H1 (cell line): ENCODE measurements at regions not wholly inside any gene's neighbourhood (a gene's known extent, or its start where the extent isn't known, plus 50 kb on each side); places are given as distances from the start of the nearest gene placed in this dataset.

Experiments used
- CTCF ChIA-PET: fragments of 300-600 bp; sonication (Branson Sonifier 250); formaldehyde crosslinking; loops from one replicate; lab custom pipeline; 2021; ENCODE audit not compliant: partially characterized antibody; lab: Charles Lee
- POLR2A ChIA-PET: fragments of 300-600 bp; sonication (Branson Sonifier 250); formaldehyde crosslinking; loops from one replicate; lab custom pipeline; 2021; ENCODE audit warnings: inconsistent platforms; ENCODE audit not compliant: partially characterized antibody; lab: Charles Lee
- DNase-seq, 2 experiments: peaks; one replicate each; pipeline versions ENCODE4 v3.0.0 to v3.0.0-alpha.2; 2010 to 2022; ENCODE audit warnings: low spot score in 2 of 2, low read depth in 1 of 2, mixed read lengths in 1 of 2
- FAIRE-seq: peaks from 2 replicates; lab custom pipeline; 2011; peaks lifted over from hg19 to GRCh38; lab: Jason Lieb, UNC
- H2AFZ ChIP-seq: 2 replicates; pipeline ENCODE4 v1.8.1; 2012; ENCODE audit warnings: low read length, inconsistent platforms
- H2AK5ac ChIP-seq: 2 replicates; pipeline ENCODE4 v1.6.1; 2013; ENCODE audit warnings: low read depth, low read length
- H2BK120ac ChIP-seq: replicated peaks from 2 replicates; pipeline ENCODE3; 2013; ENCODE audit warnings: low read depth, low read length, inconsistent platforms
- H2BK12ac ChIP-seq: 2 replicates; pipeline ENCODE4 v1.6.1; 2013; ENCODE audit warnings: low read depth, low read length
- H2BK15ac ChIP-seq: 2 replicates; pipeline ENCODE4 v1.6.1; 2013; ENCODE audit warnings: low read length
- H2BK20ac ChIP-seq: 2 replicates; pipeline ENCODE4 v1.6.1; 2013; ENCODE audit warnings: low read length
- H2BK5ac ChIP-seq: 2 replicates; pipeline ENCODE4 v1.6.1; 2013; ENCODE audit warnings: low read depth, low read length
- H3K14ac ChIP-seq: 2 replicates; pipeline ENCODE4 v1.6.1; 2013; ENCODE audit warnings: inconsistent platforms; ENCODE audit not compliant: insufficient read length
- H3K18ac ChIP-seq: 2 replicates; pipeline ENCODE4 v1.6.1; 2013; ENCODE audit warnings: low read length; ENCODE audit errors: extremely low read depth
- H3K23ac ChIP-seq: 2 replicates; pipeline ENCODE4 v1.6.1; 2013; ENCODE audit warnings: inconsistent platforms; ENCODE audit not compliant: insufficient read length
- H3K23me2 ChIP-seq: 2 replicates; pipeline ENCODE4 v1.6.1; 2013; ENCODE audit warnings: low read depth, low read length
- H3K27ac ChIP-seq: 2 replicates; pipeline ENCODE4 v1.6.1; 2011; ENCODE audit warnings: low read depth, low read length, inconsistent platforms
- H3K27me3 ChIP-seq, 4 experiments: replicated peaks in 1 of 4; 1 replicate in 1 of 4; 2 replicates in 3 of 4; pipeline versions ENCODE4 v1.6.1 to v1.8.1; 2011 to 2013; ENCODE audit warnings: low read length in 3 of 4, mild to moderate bottlenecking in 3 of 4, inconsistent platforms in 2 of 4, mixed read lengths in 2 of 4, moderate library complexity in 1 of 4; ENCODE audit not compliant: control insufficient read depth in 3 of 4, insufficient read depth in 3 of 4; ENCODE audit errors: extremely low read depth in 1 of 4
- H3K36me3 ChIP-seq, 4 experiments: 2 replicates each; pipeline versions ENCODE4 v1.6.1 to v1.8.1; 2011 to 2013; ENCODE audit warnings: mild to moderate bottlenecking in 4 of 4, low read length in 3 of 4, moderate library complexity in 2 of 4, control low read depth in 1 of 4, inconsistent platforms in 1 of 4; ENCODE audit not compliant: insufficient read depth in 4 of 4, control insufficient read depth in 2 of 4
- H3K4ac ChIP-seq: replicated peaks from 2 replicates; pipeline ENCODE3; 2013; ENCODE audit warnings: low read length, low read depth, mixed read lengths, inconsistent platforms; ENCODE audit not compliant: insufficient read length
- H3K4me1 ChIP-seq, 4 experiments: replicated peaks in 1 of 4; 1 replicate in 1 of 4; 2 replicates in 3 of 4; pipeline versions ENCODE4 v1.6.1 to v1.8.1; 2011 to 2013; ENCODE audit warnings: low read length in 3 of 4, inconsistent platforms in 2 of 4, mixed read lengths in 1 of 4; ENCODE audit not compliant: insufficient read depth in 4 of 4, control insufficient read depth in 3 of 4
- H3K4me2 ChIP-seq, 2 experiments: 2 replicates each; pipeline versions ENCODE4 v1.6.1 to v1.8.1; 2011 to 2013; ENCODE audit warnings: low read depth in 2 of 2, low read length in 2 of 2, control low read depth in 1 of 2, inconsistent platforms in 1 of 2, mild to moderate bottlenecking in 1 of 2; ENCODE audit not compliant: insufficient read depth in 1 of 2
- H3K4me3 ChIP-seq, 4 experiments: fragments of 200-600, 300-600 bp in 1 of 4; sonication (generic), shearing (Covaris generic), sonication (Bioruptor Twin) in 1 of 4; 2 replicates each; pipeline versions ENCODE4 v1.5.1 to v1.8.1; 2011 to 2016; ENCODE audit warnings: low read length in 4 of 4, low read depth in 3 of 4, control low read depth in 2 of 4, inconsistent platforms in 2 of 4, mild to moderate bottlenecking in 2 of 4, mixed read lengths in 1 of 4, moderate library complexity in 1 of 4; ENCODE audit not compliant: insufficient read depth in 2 of 4; ENCODE audit errors: extremely low read depth in 1 of 4
- H3K56ac ChIP-seq: replicated peaks from 2 replicates; pipeline ENCODE3; 2013; ENCODE audit warnings: low read depth, mild to moderate bottlenecking, mixed read lengths, low read length, inconsistent platforms; ENCODE audit not compliant: insufficient read length
- H3K79me1 ChIP-seq: 2 replicates; pipeline ENCODE4 v1.6.1; 2013; ENCODE audit warnings: low read depth, low read length, control low read depth
- H3K79me2 ChIP-seq, 2 experiments: 2 replicates each; pipeline versions ENCODE4 v1.6.1 to v1.8.1; 2012 to 2013; ENCODE audit warnings: low read length in 2 of 2, mild to moderate bottlenecking in 2 of 2, inconsistent platforms in 1 of 2; ENCODE audit not compliant: insufficient read depth in 2 of 2, control insufficient read depth in 1 of 2
- H3K9ac ChIP-seq, 4 experiments: replicated peaks in 1 of 4; 1 replicate in 1 of 4; 2 replicates in 3 of 4; pipeline versions ENCODE4 v1.6.1 to v1.8.1; 2011 to 2013; ENCODE audit warnings: low read depth in 3 of 4, low read length in 3 of 4, control low read depth in 2 of 4, mild to moderate bottlenecking in 2 of 4, moderate library complexity in 2 of 4, inconsistent platforms in 1 of 4; ENCODE audit errors: extremely low read depth in 1 of 4
- H3K9me3 ChIP-seq, 2 experiments: 2 replicates each; pipeline versions ENCODE4 v1.6.1 to v1.8.1; 2012 to 2013; ENCODE audit warnings: mild to moderate bottlenecking in 2 of 2, moderate library complexity in 2 of 2, control low read depth in 1 of 2, inconsistent platforms in 1 of 2, low read depth in 1 of 2, low read length in 1 of 2, mixed read lengths in 1 of 2; ENCODE audit not compliant: insufficient read depth in 2 of 2
- H4K20me1 ChIP-seq, 2 experiments: replicated peaks in 1 of 2; 2 replicates each; pipeline versions ENCODE3 to v1.8.1; 2011 to 2013; ENCODE audit warnings: inconsistent platforms in 2 of 2, low read length in 2 of 2, mild to moderate bottlenecking in 1 of 2; ENCODE audit not compliant: insufficient read depth in 2 of 2, control insufficient read depth in 1 of 2
- H4K5ac ChIP-seq: 2 replicates; pipeline ENCODE4 v1.6.1; 2013; ENCODE audit warnings: low read length, low read depth, mixed read lengths, inconsistent platforms; ENCODE audit not compliant: insufficient read length
- H4K8ac ChIP-seq: 2 replicates; pipeline ENCODE4 v1.8.0; 2013; ENCODE audit warnings: mild to moderate bottlenecking, moderate library complexity, low read length, inconsistent platforms; ENCODE audit not compliant: insufficient read depth; ENCODE audit errors: extremely low read depth
- H4K91ac ChIP-seq: replicated peaks from 2 replicates; pipeline ENCODE3; 2013; ENCODE audit warnings: low read length, mixed read lengths, inconsistent platforms; ENCODE audit not compliant: insufficient read length
- ATF3 ChIP-seq: IDR thresholded peaks from 2 replicates; pipeline ENCODE4 v1.6.1; 2011; ENCODE audit warnings: low read depth, mild to moderate bottlenecking, low read length; ENCODE audit not compliant: insufficient read depth
- CTCF ChIP-seq, 3 experiments: IDR thresholded peaks; 1 replicate in 2 of 3; 2 replicates in 1 of 3; pipeline versions ENCODE4 v1.5.1 to v1.6.1; 2011; ENCODE audit warnings: low read length in 3 of 3, mild to moderate bottlenecking in 3 of 3, inconsistent platforms in 2 of 3, low read depth in 1 of 3, moderate library complexity in 1 of 3; ENCODE audit not compliant: insufficient read depth in 1 of 3; ENCODE audit errors: control extremely low read depth in 1 of 3
- EGR1 ChIP-seq: IDR thresholded peaks from 2 replicates; pipeline ENCODE4 v1.6.1; 2011; ENCODE audit warnings: low read depth, low read length, borderline replicate concordance
- GABPA ChIP-seq: IDR thresholded peaks from 2 replicates; pipeline ENCODE4 v1.6.1; 2011; ENCODE audit warnings: mild to moderate bottlenecking, low read length, moderate library complexity, borderline replicate concordance; ENCODE audit not compliant: insufficient read depth
- JUN ChIP-seq: IDR thresholded peaks from 2 replicates; pipeline ENCODE4 v1.6.1; 2011; ENCODE audit warnings: low read depth, mild to moderate bottlenecking, improper control_type of control experiment, low read length
- MAFK ChIP-seq: IDR thresholded peaks from 2 replicates; pipeline ENCODE4 v1.6.1; 2012; ENCODE audit warnings: low read depth, mild to moderate bottlenecking, improper control_type of control experiment, low read length
- TAF1 ChIP-seq: IDR thresholded peaks from 2 replicates; pipeline ENCODE4 v1.6.1; 2011; ENCODE audit warnings: mild to moderate bottlenecking, low read depth, low read length
- WGBS, 2 experiments: shearing (Covaris generic) in 1 of 2; methylation state at CpG; one replicate each; pipeline versions ENCODE4 v1.1.6 to v1.1.7; 2013 to 2015; ENCODE audit warnings: low lambda C conversion rate in 2 of 2, mixed read lengths in 2 of 2, inconsistent platforms in 1 of 2, low coverage in 1 of 2, missing lambda C conversion rate in 1 of 2; ENCODE audit not compliant: insufficient replicate concordance in 2 of 2, insufficient coverage in 1 of 2, insufficient read length in 1 of 2; ENCODE audit errors: extremely low coverage in 1 of 2, missing lambda C conversion rate in 1 of 2; 5-methylcytosine and 5-hydroxymethylcytosine counted together

GRCh38 chr12:24483732-24484131 is 465.2 kb downstream of the BCAT1 start:
- WGBS, 2 experiments: 85% methylated on average over 3 of the region's 3 CpGs; no CpG with 5 or more reads in 1 of the 2 experiments
- H3K27me3 ChIP-seq: no peaks in the 10 kb centered on the region
- no peak overlapping the region for H4K91ac ChIP-seq
- H4K5ac ChIP-seq: no peak overlapping the region
- no peaks in the 10 kb centered on the region for H3K79me1 ChIP-seq
- H2AK5ac ChIP-seq: no peak overlapping the region
- no peak overlapping the region for H3K56ac ChIP-seq
- TF ChIP-seq GABPA (no peak), EGR1 (no peak), ATF3 (no peak), JUN (no peak), CTCF (IDR thresholded peaks at IDR 0.05; ENCODE audit: control extremely low read depth in 1 of 3, insufficient read depth in 1 of 3, low read depth in 1 of 3, low read length in 3 of 3) (no peak), MAFK (no peak), TAF1 (no peak)
- H2BK5ac ChIP-seq: no peak overlapping the region
- no peak overlapping the region for H3K9ac ChIP-seq
- no peak overlapping the region for H2BK12ac ChIP-seq
- no peak overlapping the region for H3K18ac ChIP-seq
- no peak overlapping the region for H3K23ac ChIP-seq
- H3K4me3 ChIP-seq: no peak overlapping the region
- H2BK15ac ChIP-seq: no peak overlapping the region
- no peaks in the 10 kb centered on the region for H3K23me2 ChIP-seq
- H3K4me1 ChIP-seq: no peaks in the 10 kb centered on the region
- H3K14ac ChIP-seq: no peak overlapping the region
- CTCF ChIA-PET: interaction anchor here (1.2 kb wide), 1 partner anchor 20 kb away, joined by 5 read pairs; no protein-coding TSS in a partner anchor
- H3K4ac ChIP-seq: no peak overlapping the region
- H2BK20ac ChIP-seq: no peak overlapping the region
- no peak overlapping the region for H2BK120ac ChIP-seq
- no peaks in the 10 kb centered on the region for H4K20me1 ChIP-seq
- no peaks in the 10 kb centered on the region for H3K36me3 ChIP-seq
- no peaks in the 10 kb centered on the region for H3K9me3 ChIP-seq
- DNase-seq (no peak), FAIRE-seq (no peak)
- no peak overlapping the region for H3K27ac ChIP-seq
- H3K4me2 ChIP-seq: no peak overlapping the region
- no peaks in the 10 kb centered on the region for H3K79me2 ChIP-seq
- no peak overlapping the region for H4K8ac ChIP-seq
- no peak overlapping the region for H2AFZ ChIP-seq
- POLR2A ChIA-PET: no interaction called here
